Transverse colon (tissue), 3 donors: ENCODE measurements at regions not wholly inside any gene's neighbourhood (a gene's known extent, or its start where the extent isn't known, plus 50 kb on each side); places are given as distances from the start of the nearest gene placed in this dataset.

Source experiments
- POLR2A ChIP-seq: fragments of 450-650 bp; IDR thresholded peaks from one replicate; pipeline ENCODE4 v1.6.1; 2016; ENCODE audit warnings: antibody characterized with exemption, mild to moderate bottlenecking, moderate library complexity
- TF ChIP-seq, protein P1 (sequence below), 5 experiments: fragments of 200-600 bp in 3 of 5; fragments of 450-650 bp in 2 of 5; sonication (generic) in 3 of 5; IDR thresholded peaks; 1 replicate in 2 of 5; 2 replicates in 3 of 5; pipeline ENCODE4 v1.5.1; 2016 to 2017; ENCODE audit warnings: antibody characterized with exemption in 5 of 5, inconsistent platforms in 3 of 5, mild to moderate bottlenecking in 2 of 5, moderate library complexity in 1 of 5

- TF ChIP-seq POLR2A: no peak
- TF ChIP-seq, protein P1, sequence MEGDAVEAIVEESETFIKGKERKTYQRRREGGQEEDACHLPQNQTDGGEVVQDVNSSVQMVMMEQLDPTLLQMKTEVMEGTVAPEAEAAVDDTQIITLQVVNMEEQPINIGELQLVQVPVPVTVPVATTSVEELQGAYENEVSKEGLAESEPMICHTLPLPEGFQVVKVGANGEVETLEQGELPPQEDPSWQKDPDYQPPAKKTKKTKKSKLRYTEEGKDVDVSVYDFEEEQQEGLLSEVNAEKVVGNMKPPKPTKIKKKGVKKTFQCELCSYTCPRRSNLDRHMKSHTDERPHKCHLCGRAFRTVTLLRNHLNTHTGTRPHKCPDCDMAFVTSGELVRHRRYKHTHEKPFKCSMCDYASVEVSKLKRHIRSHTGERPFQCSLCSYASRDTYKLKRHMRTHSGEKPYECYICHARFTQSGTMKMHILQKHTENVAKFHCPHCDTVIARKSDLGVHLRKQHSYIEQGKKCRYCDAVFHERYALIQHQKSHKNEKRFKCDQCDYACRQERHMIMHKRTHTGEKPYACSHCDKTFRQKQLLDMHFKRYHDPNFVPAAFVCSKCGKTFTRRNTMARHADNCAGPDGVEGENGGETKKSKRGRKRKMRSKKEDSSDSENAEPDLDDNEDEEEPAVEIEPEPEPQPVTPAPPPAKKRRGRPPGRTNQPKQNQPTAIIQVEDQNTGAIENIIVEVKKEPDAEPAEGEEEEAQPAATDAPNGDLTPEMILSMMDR (IDR thresholded peaks at IDR 0.05): no peak
Measured at GRCh38 chr22:27558658-27559371, 242.7 kb downstream of the MN1 start.
